Right atrium auricular region (tissue), 2 donors: ENCODE measurements at regions not wholly inside any gene's neighbourhood (a gene's known extent, or its start where the extent isn't known, plus 50 kb on each side); places are given as distances from the start of the nearest gene placed in this dataset.
A peak's percentile ranks its signal among the peaks of the same experiment; 100 is the strongest.

Experiments used
- DNase-seq: peaks from one replicate; pipeline ENCODE4 v3.0.0-alpha.2; 2019; ENCODE audit warnings: low spot score
- H3K27ac ChIP-seq, 2 donors: fragments of 200-600 bp; sonication (generic); 1 replicate in 1 of 2; 2 replicates in 1 of 2; pipeline ENCODE4 v1.5.1; 2016 to 2019
- H3K27me3 ChIP-seq, 2 donors: fragments of 200-600 bp; sonication (generic); one replicate each; pipeline versions ENCODE4 v1.5.1 to v1.6.0; 2017 to 2019
- H3K36me3 ChIP-seq: fragments of 200-600 bp; sonication (generic); one replicate; pipeline ENCODE4 v1.5.1; 2016
- H3K4me1 ChIP-seq, 2 donors: fragments of 200-600 bp; sonication (generic); one replicate each; pipeline versions ENCODE4 v1.5.1 to v1.6.0; 2017 to 2019
- H3K4me3 ChIP-seq, 2 donors: fragments of 200-600 bp; sonication (generic); 1 replicate in 1 of 2; 2 replicates in 1 of 2; pipeline ENCODE4 v1.5.1; 2017 to 2019; ENCODE audit warnings: mild to moderate bottlenecking in 1 of 2, moderate library complexity in 1 of 2
- H3K9me3 ChIP-seq, 2 donors: fragments of 200-600 bp; sonication (generic); one replicate each; pipeline ENCODE4 v1.5.1; 2019
- CTCF ChIP-seq, 2 donors: fragments of 200-600 bp; sonication (generic); IDR thresholded peaks; one replicate each; pipeline ENCODE4 v1.5.1; 2019; ENCODE audit warnings: antibody characterized with exemption in 2 of 2

GRCh38 chr7:116135306-116135705 is 75.0 kb upstream of the TES start:
- no peaks in the 10 kb centered on the region for H3K9me3 ChIP-seq
- TF ChIP-seq CTCF (IDR thresholded peaks at IDR 0.05) = no peak
- H3K4me3 ChIP-seq = no peak overlapping the region
- H3K27ac ChIP-seq = no peak overlapping the region
- no peak for DNase-seq
- no peaks in the 10 kb centered on the region for H3K27me3 ChIP-seq
- no peaks in the 10 kb centered on the region for H3K4me1 ChIP-seq
- H3K36me3 ChIP-seq = no peaks in the 10 kb centered on the region

- H3K36me3 ChIP-seq = no peaks in the 10 kb centered on the region
- H3K27ac ChIP-seq = no peak overlapping the region
- TF ChIP-seq CTCF (IDR thresholded peaks at IDR 0.05) = peak; percentile 9 to 77
- no peak for DNase-seq
- H3K4me1 ChIP-seq = no peaks in the 10 kb centered on the region
- no peak overlapping the region for H3K4me3 ChIP-seq
- H3K27me3 ChIP-seq = no peaks in the 10 kb centered on the region
- H3K9me3 ChIP-seq = no peaks in the 10 kb centered on the region
Measured at GRCh38 chr7:116138202-116138801, 72.0 kb upstream of the TES start.

GRCh38 chr7:116139007-116139406 is 71.3 kb upstream of the TES start:
- H3K9me3 ChIP-seq = no peaks in the 10 kb centered on the region
- H3K4me1 ChIP-seq = no peaks in the 10 kb centered on the region
- no peak for DNase-seq
- H3K27ac ChIP-seq = peak overlapping the region in 1 of 2 donors; percentile 61
- H3K4me3 ChIP-seq = no peak overlapping the region
- no peaks in the 10 kb centered on the region for H3K36me3 ChIP-seq
- H3K27me3 ChIP-seq = no peaks in the 10 kb centered on the region
- TF ChIP-seq CTCF (IDR thresholded peaks at IDR 0.05) = no peak

GRCh38 chr7:116139807-116140206 is 70.5 kb upstream of the TES start:
- DNase-seq = no peak
- no peak for TF ChIP-seq CTCF (IDR thresholded peaks at IDR 0.05)
- no peak overlapping the region for H3K27ac ChIP-seq

GRCh38 chr7:116142374-116142773 is 68.0 kb upstream of the TES start:
- H3K4me1 ChIP-seq = no peaks in the 10 kb centered on the region
- H3K36me3 ChIP-seq = no peaks in the 10 kb centered on the region
- no peak overlapping the region for H3K27ac ChIP-seq
- H3K4me3 ChIP-seq = no peak overlapping the region
- no peaks in the 10 kb centered on the region for H3K27me3 ChIP-seq
- TF ChIP-seq CTCF (IDR thresholded peaks at IDR 0.05) = no peak
- DNase-seq = no peak
- no peaks in the 10 kb centered on the region for H3K9me3 ChIP-seq

More at GRCh38 chr7:116139807-116140206, 70.5 kb upstream of the TES start:
- Histone ChIP-seq H3K4me3 (no peak overlapping the region), H3K4me1 (no peaks in the 10 kb centered on the region), H3K27me3 (no peaks in the 10 kb centered on the region), H3K36me3 (no peaks in the 10 kb centered on the region), H3K9me3 (no peaks in the 10 kb centered on the region)

GRCh38 chr7:116142850-116143249 is 67.5 kb upstream of the TES start:
- Histone ChIP-seq H3K9me3 (no peaks in the 10 kb centered on the region), H3K4me3 (no peak overlapping the region), H3K27me3 (no peaks in the 10 kb centered on the region), H3K27ac (no peak overlapping the region), H3K4me1 (no peaks in the 10 kb centered on the region), H3K36me3 (no peaks in the 10 kb centered on the region)
- no peak for TF ChIP-seq CTCF (IDR thresholded peaks at IDR 0.05)
- no peak for DNase-seq
